Fibroblast of lung (primary cell): ENCODE measurements at regions not wholly inside any gene's neighbourhood (a gene's known extent, or its start where the extent isn't known, plus 50 kb on each side); places are given as distances from the start of the nearest gene placed in this dataset.

ENCODE experiments used
- EZH2 ChIP-seq: IDR thresholded peaks from 2 replicates; pipeline ENCODE4 v1.5.1; 2012; ENCODE audit warnings: low read length, control low read depth, mild to moderate bottlenecking; ENCODE audit errors: missing control alignments
- TF ChIP-seq, protein P1 (sequence below), 2 donors: IDR thresholded peaks in 1 of 2; conservative IDR thresholded peaks in 1 of 2; 1 replicate in 1 of 2; 2 replicates in 1 of 2; pipeline ENCODE4 v1.5.1; 2011 to 2012; ENCODE audit warnings: low read length in 2 of 2, control low read depth in 1 of 2, inconsistent platforms in 1 of 2, low read depth in 1 of 2, mild to moderate bottlenecking in 1 of 2

DNA sequence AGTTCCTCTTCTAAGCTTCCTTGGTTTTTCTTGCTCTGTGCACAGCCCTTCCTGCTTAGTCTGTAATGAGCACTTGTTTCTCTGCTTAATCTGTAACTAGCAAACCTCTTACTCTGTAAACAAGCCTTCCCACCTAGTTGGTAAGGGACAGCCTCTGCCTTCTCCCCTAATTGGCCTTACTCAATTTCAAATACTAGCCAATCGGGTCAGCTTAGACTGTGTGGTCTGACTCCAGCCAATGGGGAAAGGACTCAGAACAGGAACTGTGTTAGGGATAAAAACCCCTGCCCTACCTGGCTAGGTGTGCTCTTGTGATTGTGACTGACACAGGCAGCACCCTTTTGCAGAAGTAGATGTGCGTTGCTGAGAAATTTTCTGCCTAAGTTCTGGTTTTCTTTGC is 136.5 kb upstream of the AADAT start:
- TF ChIP-seq, protein P1, sequence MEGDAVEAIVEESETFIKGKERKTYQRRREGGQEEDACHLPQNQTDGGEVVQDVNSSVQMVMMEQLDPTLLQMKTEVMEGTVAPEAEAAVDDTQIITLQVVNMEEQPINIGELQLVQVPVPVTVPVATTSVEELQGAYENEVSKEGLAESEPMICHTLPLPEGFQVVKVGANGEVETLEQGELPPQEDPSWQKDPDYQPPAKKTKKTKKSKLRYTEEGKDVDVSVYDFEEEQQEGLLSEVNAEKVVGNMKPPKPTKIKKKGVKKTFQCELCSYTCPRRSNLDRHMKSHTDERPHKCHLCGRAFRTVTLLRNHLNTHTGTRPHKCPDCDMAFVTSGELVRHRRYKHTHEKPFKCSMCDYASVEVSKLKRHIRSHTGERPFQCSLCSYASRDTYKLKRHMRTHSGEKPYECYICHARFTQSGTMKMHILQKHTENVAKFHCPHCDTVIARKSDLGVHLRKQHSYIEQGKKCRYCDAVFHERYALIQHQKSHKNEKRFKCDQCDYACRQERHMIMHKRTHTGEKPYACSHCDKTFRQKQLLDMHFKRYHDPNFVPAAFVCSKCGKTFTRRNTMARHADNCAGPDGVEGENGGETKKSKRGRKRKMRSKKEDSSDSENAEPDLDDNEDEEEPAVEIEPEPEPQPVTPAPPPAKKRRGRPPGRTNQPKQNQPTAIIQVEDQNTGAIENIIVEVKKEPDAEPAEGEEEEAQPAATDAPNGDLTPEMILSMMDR (conservative IDR thresholded peaks at IDR 0.05 in 1 of 2, IDR thresholded peaks at IDR 0.05 in 1 of 2; ENCODE audit: low read depth in 1 of 2, low read length in 2 of 2), result no peak
- no peak for TF ChIP-seq EZH2
